Astrocyte of the cerebellum (primary cell): ENCODE measurements at regions not wholly inside any gene's neighbourhood (a gene's known extent, or its start where the extent isn't known, plus 50 kb on each side); places are given as distances from the start of the nearest gene placed in this dataset.

Experiments
- DNase-seq: peaks from one replicate; pipeline ENCODE4 v3.0.0-alpha.2; 2011; ENCODE audit warnings: low read depth
- H3K4me3 ChIP-seq: 2 replicates; pipeline ENCODE4 v1.5.1; 2011; ENCODE audit warnings: mild to moderate bottlenecking, low read depth, low read length, moderate library complexity
- in situ Hi-C: cut with HindIII; loops from 2 replicates; pipeline ENCODE4 v1.10.0; 2017; ENCODE audit warnings: low sequenced_read_pairs
- TF ChIP-seq, protein P1 (sequence below): IDR thresholded peaks from 2 replicates; pipeline ENCODE4 v1.5.1; 2012; ENCODE audit warnings: low read length, low read depth, moderate library complexity, mild to moderate bottlenecking; ENCODE audit errors: missing control alignments

DNA sequence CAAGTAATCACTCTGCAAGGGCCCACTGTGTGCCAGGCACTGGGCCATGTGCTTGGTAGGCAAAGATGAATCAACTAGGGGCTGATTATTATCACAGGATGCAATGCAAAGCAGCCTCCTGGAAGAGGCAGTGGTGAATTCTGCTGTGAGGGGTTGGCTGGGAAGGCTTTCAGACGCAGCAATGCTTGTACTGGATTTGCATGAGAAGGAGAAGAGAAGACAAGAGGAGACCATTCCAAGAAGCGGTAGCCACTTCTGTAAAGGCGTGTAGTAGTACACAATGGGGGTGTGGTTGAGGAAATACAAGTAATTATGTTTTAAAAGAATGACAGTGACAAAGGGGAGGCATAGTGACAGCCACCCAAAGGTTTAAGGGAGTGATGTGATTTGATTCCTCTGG, 502.7 kb downstream of the PLCL1 start:
- DNase-seq, result no peak
- in situ Hi-C loops, result loop anchor here (25.0 kb wide), 1 partner anchor 1430 kb away; no protein-coding TSS in a partner anchor
- TF ChIP-seq, protein P1, sequence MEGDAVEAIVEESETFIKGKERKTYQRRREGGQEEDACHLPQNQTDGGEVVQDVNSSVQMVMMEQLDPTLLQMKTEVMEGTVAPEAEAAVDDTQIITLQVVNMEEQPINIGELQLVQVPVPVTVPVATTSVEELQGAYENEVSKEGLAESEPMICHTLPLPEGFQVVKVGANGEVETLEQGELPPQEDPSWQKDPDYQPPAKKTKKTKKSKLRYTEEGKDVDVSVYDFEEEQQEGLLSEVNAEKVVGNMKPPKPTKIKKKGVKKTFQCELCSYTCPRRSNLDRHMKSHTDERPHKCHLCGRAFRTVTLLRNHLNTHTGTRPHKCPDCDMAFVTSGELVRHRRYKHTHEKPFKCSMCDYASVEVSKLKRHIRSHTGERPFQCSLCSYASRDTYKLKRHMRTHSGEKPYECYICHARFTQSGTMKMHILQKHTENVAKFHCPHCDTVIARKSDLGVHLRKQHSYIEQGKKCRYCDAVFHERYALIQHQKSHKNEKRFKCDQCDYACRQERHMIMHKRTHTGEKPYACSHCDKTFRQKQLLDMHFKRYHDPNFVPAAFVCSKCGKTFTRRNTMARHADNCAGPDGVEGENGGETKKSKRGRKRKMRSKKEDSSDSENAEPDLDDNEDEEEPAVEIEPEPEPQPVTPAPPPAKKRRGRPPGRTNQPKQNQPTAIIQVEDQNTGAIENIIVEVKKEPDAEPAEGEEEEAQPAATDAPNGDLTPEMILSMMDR, result no peak
- H3K4me3 ChIP-seq, result no peak overlapping the region

DNA sequence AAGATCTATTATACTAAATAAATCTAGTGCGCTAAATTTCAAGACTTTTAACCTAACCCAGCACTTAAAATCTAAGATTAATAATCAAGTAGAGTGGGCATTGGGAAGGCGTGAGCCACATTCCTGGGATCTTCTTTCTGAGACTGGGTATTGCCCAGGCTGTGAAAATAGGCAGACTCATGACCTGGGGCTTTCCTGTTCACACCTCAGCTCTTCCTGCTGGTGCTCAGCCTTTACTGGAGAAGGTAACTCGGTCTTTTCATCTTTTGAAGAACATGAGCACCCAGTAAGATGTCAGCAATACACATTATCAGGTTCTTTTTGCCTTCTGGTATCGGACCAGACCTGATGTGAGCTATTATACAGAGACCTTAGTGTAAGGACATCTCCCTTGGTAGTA, 500.5 kb downstream of the PLCL1 start:
- TF ChIP-seq, protein P1, result no peak
- DNase-seq, result no peak
- H3K4me3 ChIP-seq, result no peak overlapping the region
- in situ Hi-C loops, result loop anchor here (25.0 kb wide), 1 partner anchor 1432 kb away; no protein-coding TSS in a partner anchor

DNA sequence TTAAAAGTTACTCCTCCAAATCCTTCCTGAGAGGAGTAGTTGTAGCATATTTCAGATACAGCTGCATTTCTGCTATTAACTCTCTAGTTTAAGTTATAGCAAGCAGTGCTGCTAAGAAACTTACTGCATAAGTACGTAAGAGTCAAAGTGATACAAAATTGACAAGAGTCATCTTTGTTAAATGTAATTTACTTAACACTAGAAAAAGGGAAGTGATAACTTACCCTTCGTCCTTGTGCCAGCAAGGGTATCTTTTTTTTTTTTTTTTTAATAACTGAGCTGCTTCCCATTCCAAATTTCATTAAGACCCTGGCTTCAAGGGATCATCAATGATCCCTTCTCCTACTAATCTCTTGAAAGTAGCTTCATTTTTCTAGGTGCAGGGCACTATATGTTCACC, 493.0 kb downstream of the PLCL1 start:
- in situ Hi-C loops, result no loop called here
- no peak for DNase-seq
- TF ChIP-seq, protein P1, result no peak
- no peak overlapping the region for H3K4me3 ChIP-seq

DNA sequence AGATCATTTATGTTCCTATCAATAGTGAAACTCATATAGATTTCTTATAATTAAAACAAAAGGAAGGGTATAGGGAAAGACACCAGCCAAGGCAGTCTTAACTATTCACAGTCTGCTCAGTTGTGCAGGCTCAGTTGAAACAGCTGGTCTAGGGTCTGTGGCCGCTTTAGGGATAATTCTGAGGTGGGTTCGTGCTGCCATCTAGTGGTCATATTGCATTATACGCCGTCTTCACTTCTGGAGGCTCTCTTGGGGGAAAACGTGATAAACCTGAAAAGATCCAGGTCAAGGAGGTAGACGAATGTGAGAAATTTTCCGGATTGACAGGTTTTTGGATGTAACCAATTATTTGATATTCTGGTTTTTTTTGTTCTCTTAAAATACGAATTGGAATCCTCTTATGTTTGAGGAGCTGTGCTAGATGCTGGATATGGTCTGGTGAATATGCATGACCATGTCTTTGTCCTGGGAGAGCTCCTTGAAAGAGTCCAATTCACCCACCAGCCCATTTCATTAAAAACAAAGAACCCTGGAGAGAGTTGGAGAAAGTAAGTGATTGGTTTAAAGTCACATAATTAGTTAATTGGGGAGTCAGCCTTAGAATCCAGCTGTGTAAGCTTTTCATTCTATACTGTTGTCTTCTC, 492.4 kb downstream of the PLCL1 start:
- TF ChIP-seq, protein P1, result peak; percentile 57
- in situ Hi-C loops, result no loop called here
- no peak overlapping the region for H3K4me3 ChIP-seq
- DNase-seq, result peak; percentile 49

DNA sequence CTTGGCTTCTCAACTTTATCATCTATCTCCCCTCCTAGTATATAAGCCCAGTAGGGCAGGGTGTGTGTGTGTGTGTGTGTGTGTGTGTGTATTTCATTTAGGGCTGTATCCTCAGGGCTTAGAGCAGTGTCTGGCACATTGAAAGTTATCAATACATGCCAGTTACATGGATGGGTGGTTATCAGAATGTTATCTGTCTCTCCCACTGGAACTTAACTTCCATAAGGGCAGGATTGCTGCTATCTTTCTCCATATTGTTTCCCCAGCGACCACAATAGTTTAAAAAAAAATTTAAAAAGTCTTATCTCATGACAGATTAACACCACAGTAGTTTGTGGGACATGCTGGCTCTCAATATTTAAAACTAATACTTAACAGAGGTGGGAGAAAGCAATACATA, 488.9 kb downstream of the PLCL1 start:
- H3K4me3 ChIP-seq, result no peak overlapping the region
- no peak for DNase-seq
- TF ChIP-seq, protein P1, result no peak
- in situ Hi-C loops, result no loop called here

DNA sequence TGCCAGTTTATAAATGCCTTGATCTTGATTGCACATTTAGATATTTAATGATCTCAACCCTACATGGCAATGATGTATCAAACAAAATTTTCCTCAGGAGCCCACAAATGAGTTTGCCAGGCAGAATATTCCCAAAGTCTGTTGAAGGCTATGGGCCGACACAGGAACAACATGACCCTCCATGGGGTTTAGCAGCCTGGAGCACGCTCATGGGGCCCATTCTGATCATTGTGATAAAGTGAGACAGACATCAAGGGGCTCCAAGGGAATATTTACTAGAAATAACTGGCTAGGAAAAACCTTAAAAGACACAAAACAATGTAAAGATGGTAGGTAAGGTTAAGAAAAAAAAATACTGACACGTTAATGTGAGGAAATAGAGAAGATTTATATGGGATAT, 485.4 kb downstream of the PLCL1 start:
- DNase-seq, result no peak
- TF ChIP-seq, protein P1, result no peak
- in situ Hi-C loops, result no loop called here
- H3K4me3 ChIP-seq, result no peak overlapping the region

DNA sequence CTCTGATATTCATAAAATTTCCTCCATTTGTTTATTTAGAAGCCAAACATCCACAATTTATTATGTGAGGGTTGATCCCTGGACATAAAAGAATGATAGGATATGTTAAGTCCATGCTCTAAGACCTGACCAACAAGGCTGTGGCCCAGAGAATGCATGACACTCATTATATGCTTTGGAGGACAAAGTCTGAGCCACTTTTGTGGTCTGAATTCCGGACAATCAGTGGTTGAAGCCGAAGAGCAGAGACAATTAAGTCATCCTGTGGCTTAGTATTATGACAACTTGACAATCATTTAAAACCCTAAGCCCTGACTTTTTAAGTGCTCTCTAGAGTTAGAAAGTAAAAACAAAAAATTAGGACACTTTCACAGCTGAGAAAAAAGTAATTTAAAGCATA, 483.3 kb downstream of the PLCL1 start:
- in situ Hi-C loops, result no loop called here
- TF ChIP-seq, protein P1, result no peak
- H3K4me3 ChIP-seq, result no peak overlapping the region
- no peak for DNase-seq
